NCI-H446 (cell line): ENCODE measurements at regions not wholly inside any gene's neighbourhood (a gene's known extent, or its start where the extent isn't known, plus 50 kb on each side); places are given as distances from the start of the nearest gene placed in this dataset.
A peak's percentile ranks its signal among the peaks of the same experiment; 100 is the strongest.
"Not testable (repeated sequence)": the region's sequence is repeated elsewhere in the genome, so short reads cannot be mapped to it uniquely, and the experiment has no call there.

Experiments
- DNase-seq, 2 experiments: peaks; one replicate each; lab custom pipeline; 2025; lab: John Stamatoyannopoulos, UW

GRCh38 chr5:1636208-1636770 lies 112.5 kb upstream of the LPCAT1 start:
- DNase-seq = not testable (repeated sequence)

DNA sequence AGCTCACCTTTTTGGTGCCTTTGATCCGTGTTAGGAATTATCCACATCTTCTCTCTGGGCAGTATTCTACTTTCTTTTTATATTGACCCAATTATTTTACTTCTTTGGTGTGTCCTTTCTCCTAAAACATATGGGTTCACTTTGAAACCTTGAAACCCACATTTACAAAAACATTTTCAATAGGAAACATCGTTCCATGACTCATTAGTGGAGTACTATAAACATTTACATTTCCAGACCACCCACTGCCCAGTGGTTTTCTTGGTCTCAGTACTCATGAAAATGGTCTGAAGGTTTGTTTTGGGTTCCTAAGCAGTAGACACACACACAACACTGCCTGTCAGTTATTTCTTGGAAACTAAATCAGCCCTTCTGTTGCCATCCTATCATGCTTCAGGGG lies 111.7 kb upstream of the LPCAT1 start:
- DNase-seq = not testable (repeated sequence)

- no peak for DNase-seq
Observed at GRCh38 chr5:1634337-1634661, 110.5 kb upstream of the LPCAT1 start.

GRCh38 chr5:1633605-1634336 lies 110.0 kb upstream of the LPCAT1 start:
- peak; percentile 64 to 95 for DNase-seq

DNA sequence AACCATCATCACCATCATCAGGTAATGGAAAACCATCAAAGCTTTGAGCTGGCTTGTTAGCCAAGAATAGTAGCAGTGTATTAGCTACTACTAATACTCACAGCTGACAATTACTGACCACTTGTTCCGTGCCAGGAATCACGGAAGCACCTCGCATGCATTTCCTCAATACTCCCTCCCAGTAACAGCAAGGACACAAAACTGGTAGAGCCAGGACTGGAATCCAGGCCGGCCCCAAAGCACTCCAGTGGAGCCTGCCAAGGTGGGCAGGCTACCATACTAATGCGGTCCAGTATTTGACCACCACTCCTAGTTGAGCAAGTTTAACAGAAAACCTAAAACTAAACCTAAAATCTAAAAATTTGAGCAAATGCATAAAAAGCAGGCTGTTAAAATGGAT lies 107.2 kb upstream of the LPCAT1 start:
- not testable (repeated sequence) for DNase-seq

DNA sequence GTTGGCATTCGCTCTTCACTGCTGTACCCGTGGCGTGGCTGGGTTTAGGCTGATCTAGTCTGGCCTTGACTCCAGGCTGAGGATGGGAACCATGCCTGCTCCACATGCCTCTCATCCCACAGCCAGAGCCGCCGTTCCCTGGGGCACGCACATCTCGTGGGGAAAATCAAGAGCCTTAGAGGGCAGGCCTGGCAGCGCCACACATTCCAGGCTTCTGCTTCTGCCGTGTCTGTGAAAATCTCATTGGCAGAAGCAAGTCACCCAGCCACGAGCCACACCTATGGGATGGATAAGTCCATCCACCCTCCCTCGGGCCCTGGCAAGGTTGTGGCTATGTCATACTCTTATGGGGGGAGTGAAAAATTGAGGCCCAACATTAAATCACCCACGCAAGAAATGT lies 102.6 kb upstream of the LPCAT1 start:
- DNase-seq = not testable (repeated sequence)

DNA sequence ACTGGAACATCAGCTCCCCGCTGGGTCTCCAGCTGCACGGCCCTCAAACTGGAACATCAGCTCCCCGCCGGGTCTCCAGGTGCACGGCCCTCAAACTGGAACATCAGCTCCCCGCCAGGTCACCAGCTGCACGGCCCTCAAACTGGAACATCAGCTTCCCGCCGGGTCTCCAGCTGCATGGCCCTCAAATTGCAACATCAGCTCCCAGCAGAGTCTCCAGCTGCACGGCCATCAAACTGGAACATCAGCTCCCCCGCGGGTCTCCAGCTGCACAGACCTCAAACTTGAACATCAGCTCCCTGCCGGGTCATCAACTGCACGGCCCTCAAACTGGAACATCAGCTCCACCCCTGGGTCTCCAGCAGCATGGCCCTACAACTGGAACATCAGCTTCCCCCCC lies 95.8 kb upstream of the LPCAT1 start:
- DNase-seq = not testable (repeated sequence)

- not testable (repeated sequence) for DNase-seq
Observed at GRCh38 chr5:1618296-1618865, 94.6 kb upstream of the LPCAT1 start.

DNA sequence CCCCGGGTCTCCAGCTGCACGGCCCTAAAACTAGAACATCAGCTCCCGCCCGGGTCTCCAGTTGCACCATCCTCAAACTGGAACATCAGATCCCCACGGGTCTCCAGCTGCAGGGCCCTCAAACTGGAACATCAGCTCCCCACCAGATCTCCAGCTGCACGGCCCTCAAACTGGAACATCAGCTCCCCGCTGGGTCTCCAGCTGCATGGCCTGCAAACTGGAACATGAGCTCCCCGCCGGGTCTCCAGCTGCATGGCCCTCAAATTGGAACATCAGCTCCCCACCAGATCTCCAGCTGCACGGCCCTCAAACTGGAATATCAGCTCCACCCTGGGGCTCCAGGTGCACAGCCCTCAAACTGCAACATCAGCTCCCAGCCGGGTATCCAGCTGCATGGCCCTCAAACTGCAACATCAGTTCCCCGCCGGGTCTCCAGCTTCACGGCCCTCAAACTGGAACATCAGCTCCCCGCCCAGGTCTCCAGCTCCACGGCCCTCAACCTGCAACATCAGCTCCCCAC lies 93.5 kb upstream of the LPCAT1 start:
- DNase-seq = not testable (repeated sequence)

- not testable (repeated sequence) for DNase-seq
Observed at GRCh38 chr5:1613515-1613914, 89.8 kb upstream of the LPCAT1 start.

DNA sequence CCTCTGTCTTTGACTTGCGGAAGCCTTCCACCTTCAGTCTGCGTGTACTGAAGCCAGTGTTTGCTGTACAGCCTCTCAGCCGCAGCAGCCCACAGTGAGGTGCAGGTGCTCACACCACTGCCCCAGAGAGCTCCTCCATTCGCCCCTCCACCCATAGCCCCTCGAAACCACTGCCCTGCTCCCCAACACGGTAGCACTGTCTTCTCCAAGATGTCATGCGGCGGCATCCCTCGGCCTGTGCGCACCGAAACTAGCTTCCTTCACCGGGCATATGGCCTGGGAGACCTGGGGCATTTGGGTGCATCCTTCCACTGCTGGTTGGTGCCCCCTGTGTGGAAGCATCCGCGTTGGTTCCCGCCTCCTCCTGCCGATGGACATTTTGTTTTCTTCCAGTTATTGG lies 86.8 kb upstream of the LPCAT1 start:
- DNase-seq = not testable (repeated sequence)

- DNase-seq = not testable (repeated sequence)
Observed at GRCh38 chr5:1609111-1609510, 85.4 kb upstream of the LPCAT1 start.

DNA sequence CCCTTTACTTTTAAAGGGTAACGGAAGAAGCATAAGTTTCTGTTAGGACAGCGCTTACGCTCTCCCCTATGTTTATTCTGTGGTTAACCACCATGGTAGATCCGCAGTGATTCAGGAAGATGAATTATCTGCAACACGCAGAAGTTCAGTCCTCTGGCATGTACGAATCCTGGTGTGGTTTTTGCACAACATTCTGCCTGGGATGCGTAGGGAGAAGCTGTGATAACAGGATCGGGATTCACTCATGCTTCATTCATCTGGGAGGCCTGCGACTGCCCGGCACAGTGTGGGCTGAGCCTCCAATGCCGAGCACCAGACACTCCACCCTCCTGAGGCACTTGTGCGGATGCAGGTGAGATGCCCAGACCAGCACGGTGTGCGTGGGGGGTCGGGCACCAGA lies 84.6 kb upstream of the LPCAT1 start:
- DNase-seq = not testable (repeated sequence)

DNA sequence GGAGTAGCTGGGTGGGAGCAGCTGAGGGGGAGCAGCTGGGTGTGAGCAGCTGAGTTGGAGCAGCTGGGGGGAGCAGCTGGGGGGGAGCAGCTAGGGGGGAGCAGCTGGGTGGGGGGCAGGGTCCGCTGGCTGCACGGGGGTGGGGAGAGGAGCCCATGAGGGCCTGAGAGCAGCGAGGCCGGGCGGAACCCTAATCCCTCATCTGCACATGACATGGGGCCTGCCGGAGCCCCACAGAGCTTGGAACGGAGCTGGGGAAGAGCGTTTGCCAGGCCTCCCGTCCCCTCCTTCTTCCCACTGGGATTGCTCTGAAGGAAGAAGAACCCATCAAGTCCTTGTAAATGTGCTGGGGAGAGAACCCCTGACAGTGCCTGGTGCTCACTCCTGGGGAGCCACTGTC lies 83.2 kb upstream of the LPCAT1 start:
- not testable (repeated sequence) for DNase-seq

DNA sequence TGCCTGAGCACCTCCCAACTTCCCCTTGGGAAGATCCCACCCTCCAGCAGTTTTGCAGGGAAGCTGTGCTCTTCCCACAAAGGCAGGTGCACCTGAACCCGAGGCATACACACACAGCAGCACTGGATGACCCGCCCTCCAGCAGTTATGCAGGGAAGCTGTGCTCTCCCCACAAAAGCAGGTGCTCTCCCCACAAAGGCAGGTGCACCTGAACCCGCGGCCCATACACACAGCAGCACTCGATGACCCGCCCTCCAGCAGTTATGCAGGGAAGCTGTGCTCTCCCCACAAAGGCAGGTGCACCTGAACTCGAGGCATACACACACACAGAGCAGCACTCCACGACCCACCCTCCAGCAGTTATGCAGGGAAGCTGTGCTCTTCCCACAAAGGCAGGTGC lies 80.2 kb upstream of the LPCAT1 start:
- DNase-seq = not testable (repeated sequence)

DNA sequence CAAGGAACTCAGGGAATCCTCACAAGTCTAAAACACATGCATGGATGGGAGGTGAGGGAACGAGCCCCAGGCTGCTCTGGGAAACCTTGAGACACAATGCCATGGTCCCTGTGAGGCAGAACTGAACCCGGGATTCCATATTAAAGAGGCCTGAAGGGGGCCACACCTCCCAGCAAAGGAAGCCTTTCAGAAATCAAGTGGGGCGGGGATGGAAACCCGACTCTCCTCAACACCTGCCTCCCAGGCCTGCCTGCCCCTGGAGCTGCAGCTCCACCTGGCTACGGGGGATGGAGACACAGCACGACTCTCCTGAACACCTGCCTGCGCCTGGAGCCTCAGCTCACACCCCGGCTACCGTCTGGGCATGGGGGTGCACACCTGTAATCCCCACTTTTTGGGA lies 77.8 kb upstream of the LPCAT1 start:
- DNase-seq = not testable (repeated sequence)

- DNase-seq = peak in 1 of 2 experiments; percentile 17
Observed at GRCh38 chr5:1598950-1599737, 75.4 kb upstream of the LPCAT1 start.

DNA sequence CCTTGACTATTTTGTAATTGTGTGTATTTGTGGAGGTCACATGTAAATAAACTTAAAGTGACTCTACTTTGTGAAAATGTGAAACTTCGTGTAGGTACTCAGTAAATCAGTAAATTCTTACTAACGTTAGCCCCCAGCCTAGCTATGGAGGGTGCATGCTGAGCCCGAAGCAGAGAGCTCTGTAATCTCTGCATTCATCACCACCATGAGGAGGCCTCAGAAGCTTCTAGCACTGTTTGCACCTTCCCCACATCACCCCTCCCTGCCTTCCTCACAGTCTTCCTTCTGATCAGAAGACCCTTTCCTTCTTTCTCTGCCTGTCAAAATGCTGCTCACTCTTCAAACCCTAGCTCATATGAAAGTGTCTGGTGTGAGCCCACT lies 73.3 kb upstream of the LPCAT1 start:
- not testable (repeated sequence) for DNase-seq

GRCh38 chr5:1596462-1597092 lies 72.8 kb upstream of the LPCAT1 start:
- not testable (repeated sequence) for DNase-seq

GRCh38 chr5:1594357-1595106 lies 70.8 kb upstream of the LPCAT1 start:
- peak; percentile 76 to 96 for DNase-seq

GRCh38 chr5:1593903-1594356 lies 70.2 kb upstream of the LPCAT1 start:
- peak in 1 of 2 experiments; percentile 14 for DNase-seq
